NCI-H748 treated with DMSO at 0.1 percent for 48 hours (cell line): ENCODE measurements at regions not wholly inside any gene's neighbourhood (a gene's known extent, or its start where the extent isn't known, plus 50 kb on each side); places are given as distances from the start of the nearest gene placed in this dataset.

Experiments used
- DNase-seq: peaks from one replicate; lab custom pipeline; 2025; lab: John Stamatoyannopoulos, UW

DNA sequence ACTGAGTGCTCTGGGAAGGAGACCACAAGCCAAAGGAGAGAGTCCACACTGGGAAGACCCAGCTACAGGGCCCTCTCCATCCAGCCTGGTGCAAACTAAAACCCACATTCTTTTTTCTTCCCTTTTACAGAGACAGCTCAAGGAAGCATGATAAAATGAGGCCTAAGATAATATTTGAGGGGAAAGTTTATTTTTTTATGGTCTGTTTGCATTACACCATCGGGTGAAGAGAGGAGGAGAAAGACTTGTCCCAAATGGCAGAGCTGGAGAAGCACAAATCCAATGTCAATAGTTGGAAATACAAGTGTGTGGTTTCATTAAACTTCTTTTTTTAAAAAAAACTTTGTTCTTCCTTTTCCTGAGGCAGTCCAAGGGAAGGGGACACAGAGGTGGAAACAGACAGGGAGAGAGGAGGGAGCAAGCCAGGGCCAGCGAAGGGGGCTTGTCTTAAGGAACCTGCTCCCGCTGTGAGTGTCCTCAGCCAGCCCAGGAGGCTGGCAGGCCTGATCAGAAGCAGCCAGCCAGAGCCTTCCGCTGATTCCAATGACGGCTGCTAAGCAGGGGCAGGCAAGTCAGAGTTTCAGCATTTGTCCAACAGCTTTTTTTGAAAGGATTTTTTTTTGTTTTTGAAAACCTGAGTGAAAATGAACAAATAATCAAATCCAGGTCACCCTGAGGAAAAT, 203.8 kb upstream of the SIX2 start:
- DNase-seq: no peak

DNA sequence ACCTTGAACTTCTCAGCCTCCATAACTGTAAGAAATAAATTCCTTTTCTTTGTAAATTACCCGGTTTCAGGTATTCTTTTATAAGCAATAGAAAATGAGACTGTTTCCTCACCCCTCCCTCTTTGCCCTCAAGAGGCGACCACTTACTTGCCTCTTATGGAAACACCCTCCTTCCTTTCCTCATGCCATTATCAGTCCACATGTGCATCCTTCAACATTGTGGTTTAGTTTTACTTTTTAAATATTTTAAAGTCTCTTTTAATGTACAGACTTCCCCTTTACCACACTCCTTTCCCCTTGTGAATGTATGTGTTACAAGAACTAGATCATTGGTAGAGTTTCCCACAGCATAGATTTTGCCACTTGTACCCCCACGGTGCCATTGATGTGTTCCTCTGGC, 202.4 kb upstream of the SIX2 start:
- DNase-seq: no peak

DNA sequence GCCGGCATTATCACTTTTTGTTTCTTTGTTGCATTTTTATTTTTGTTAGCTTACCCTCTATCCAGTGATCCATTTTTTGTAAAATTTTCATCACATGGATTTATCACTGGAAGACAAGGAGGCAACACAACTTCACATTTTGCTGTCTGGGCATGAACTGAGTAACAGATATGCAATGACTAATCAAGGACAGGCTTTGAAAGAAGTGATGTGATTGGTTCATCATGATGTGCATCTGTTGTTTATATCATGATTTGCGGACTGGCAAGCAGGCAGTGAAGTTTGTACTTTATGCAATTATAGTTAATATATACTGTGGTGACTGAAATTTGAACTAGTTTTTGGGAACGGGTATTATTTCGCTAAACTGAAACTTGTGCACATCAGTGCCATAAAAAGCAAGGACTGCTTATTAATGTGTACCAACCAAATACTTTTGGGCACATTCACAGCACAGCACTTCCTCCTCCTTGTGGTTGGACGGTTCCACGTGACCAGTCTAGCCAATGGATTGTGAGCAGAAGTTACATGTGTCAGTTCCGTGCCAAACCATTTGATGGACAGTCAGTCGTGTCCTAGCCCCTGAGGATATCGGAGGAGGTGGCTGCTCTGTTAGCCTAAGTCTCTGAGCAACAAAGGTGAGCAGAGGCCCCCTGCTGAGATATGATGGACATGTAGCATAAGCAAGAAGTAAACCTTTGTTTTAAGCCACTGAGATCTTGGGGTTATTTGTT, 201.4 kb upstream of the SIX2 start:
- no peak for DNase-seq

DNA sequence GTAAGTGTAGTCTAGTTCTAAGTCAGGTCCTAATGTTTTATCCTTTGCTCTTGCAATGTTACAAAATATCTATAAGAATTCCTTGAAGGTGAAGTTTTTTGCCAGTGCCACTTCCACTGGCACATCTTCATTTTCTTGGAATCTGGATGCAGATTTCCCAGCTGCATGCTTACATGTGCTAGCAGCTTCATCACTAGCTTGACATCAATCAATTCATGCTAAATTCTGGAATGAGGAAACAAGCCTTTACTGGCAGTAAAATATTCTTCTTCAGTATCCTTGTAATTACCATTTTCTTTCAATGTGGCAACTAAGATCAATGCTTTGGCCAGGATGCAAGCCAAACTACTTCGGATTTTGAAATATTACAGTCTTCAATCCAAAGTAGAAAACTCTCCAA, 200.6 kb upstream of the SIX2 start:
- no peak for DNase-seq

DNA sequence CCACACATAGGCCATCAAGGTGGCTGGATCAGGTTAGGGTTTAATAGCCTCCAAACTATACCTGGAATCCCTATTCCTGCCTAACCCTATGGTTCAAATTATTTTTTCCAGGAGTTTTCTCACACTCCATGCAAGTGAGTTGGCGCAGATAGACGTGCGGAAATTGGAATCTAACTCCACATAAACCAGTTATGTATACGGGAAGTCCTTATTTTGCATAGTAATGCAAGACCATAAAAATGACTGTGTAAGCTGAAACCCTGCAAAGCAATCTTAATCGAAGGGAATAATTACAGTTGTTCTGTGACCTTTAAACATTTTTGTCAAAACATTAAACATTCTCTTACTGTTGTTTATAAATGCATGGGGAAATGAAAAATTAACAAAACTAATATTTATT, 200.1 kb upstream of the SIX2 start:
- no peak for DNase-seq

DNA sequence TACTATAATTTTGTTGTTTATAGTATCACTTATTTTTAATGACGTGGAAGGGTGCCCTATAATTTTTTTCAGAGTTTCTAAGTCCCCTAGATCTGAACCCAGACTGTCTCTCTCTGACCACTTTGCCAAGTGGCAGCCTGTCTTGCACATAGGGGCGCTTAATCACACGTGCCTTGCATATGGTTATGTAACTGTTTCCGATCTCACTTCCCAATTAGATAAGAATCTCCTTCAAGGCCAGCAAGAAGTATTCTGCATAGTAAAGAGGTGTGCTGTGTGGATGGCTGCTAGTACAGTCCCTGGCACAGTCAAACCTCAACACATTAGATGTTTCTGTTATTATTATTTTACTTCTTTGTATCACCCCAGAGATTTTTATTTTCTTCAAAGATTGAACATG, 197.8 kb upstream of the SIX2 start:
- DNase-seq: no peak

DNA sequence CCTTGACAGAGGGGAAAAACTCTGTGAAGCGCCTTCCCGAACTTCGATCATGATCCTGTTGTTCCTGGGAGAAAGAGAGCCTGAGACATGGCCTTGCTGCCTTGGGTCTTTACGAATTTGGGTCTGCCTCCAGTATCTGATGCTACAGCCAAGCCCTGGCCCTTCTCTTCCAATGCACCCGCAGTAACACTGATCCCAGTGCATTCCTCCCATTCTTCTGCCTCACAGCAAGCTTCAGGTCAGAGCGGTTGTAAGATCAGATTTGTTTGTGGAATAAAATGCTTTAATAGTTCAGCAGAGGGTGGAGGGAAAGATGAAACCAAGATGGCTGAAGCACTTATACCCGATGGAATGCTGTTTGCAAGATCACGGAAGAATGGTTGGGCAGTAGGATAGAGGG, 196.7 kb upstream of the SIX2 start:
- no peak for DNase-seq

DNA sequence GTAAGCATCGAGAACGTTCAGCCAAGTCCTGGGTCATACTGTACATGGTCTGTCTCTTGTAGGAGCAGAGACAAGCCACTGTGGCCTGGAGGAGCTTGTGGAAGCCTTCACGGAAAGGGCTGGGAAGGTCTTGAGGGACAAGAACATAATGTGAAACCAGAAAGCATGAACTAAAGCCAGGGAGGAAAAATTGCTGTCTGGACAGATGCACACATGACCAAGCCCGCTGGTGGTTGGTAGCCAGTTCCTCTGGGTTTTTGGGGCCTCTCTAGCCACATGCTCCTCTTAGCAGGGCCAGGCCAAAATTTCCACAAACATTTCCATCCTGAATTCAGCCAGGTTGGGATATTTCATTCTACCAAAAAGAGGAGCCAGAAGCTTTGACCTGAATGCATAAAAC, 196.2 kb upstream of the SIX2 start:
- DNase-seq: no peak

DNA sequence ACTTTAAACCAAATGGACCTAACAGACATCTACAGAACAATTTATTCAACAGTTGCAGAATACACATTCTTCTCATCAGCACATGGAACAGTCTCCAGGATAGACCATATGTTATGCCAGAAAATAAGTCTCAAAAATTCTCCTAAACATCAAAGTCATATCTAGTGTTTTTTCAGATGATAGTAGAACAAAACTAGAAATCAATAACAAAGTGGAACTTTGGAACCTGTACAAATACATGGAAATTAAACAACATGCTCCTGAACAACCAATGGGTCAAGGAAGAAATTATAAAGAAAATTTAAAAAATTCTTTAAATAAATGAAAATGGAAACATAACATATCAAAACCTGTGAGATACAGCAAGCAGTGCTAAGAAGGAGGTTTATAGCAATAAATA, 194.1 kb upstream of the SIX2 start:
- DNase-seq: no peak

DNA sequence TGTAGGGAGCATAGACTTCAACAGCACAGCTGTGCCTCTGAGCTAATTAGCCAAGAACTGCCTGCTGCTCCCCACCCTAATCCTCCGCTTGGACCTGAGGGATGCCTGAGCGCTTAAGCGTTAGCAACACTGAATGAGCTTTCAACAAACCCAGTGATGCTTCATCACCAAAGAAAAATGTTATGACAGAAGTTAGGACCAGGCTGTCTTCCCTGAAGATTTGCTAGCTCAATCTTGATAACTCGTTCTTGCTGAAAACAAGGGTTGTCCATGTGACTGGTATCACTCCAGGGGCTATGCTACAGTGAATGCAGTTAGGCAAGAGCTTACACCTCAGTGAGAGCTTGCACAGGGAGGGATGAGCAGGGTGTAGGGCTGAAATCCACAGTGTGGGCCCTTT, 190.7 kb upstream of the SIX2 start:
- no peak for DNase-seq

DNA sequence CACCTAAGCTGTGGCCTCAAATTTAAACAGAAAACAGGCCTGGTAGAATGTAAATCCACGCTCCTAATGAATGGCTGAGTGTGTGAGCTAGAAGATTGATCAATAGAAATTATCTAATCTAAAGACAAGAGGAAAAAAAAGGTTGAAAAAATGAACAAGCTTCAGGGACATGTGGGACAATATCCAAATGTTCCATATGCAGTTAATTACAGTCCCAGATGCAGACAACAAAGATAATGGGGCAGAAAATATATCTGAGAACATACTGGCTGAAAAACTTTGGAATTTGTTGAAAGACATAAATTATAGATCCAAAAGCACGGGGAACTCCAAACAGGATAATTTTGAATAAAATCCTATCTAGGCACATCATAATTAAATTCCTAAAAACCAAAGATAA, 186.7 kb upstream of the SIX2 start:
- no peak for DNase-seq

DNA sequence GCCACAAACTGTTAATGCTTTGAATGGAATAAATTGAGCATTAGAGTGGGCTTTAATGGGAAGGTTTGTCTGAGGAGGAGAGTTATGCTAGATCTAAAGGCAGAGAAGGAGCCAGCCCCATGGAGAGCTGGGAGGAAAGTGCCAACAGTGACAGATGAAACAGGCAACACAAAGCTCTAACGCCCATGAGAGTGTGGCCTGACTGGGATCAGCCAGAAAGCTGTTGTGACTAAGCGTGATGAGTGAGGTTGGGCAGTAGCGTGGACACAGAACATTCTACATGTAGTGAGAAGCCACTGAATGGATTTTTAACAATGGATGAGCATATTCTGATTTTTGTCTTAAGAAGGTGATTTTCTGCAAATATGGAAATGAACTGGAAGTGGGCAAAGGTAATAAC, 185.3 kb upstream of the SIX2 start:
- no peak for DNase-seq

DNA sequence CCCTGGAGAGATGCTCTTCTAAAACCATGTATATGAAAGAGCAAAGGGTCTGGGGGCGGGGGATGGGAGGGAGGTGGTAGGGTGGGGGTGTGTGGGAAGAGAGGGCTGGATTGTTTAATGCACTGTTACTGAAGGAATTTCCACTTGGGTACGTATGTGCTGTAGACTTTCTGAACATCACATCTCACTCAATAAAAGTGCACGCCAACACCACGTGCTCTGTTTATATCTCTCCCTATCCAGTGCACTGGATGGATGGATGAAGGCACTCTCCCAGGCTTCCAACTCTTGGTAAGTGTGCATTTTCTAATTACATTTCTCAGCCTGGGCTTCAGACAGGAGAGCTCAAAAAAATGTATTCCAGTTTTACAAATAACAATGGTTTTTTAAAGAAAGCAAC, 184.3 kb upstream of the SIX2 start:
- DNase-seq: no peak

DNA sequence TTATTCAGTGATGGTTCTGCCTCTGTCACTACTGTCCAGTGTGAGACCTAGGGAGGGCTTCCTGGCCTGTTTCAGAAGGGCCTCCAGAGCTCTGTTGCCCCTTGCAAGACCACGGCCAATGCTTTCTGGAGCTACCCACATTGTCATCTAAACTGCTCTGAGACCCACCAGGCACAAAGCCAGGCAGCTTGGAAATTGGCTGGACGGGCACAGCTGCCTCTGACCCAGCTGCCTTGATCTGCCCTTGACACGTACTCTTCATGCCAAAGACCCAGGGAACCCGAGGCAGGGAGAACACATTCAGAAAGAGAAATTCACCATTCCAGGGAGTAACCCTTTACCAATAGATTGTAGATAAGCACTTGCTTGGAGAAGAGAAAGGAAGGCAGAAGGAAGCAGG, 183.7 kb upstream of the SIX2 start:
- no peak for DNase-seq

DNA sequence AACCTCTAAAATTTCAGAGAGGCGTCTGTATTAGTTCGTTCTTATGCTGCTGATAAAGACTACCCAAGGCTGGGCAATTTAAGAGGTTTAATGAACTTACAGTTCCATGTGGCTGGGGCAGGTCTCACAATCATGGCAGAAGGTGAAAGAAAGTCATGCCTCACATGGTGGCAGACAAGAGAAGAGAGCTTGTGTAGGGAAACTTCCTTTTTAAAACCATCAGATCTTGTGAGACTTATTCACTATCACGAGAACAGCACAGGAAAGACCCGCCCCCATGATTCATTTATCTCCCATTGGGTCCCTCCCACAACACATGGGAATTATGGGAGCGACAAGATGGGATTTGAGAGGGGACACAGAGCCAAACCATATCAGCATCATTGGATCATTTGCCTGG, 183.2 kb upstream of the SIX2 start:
- DNase-seq: no peak

DNA sequence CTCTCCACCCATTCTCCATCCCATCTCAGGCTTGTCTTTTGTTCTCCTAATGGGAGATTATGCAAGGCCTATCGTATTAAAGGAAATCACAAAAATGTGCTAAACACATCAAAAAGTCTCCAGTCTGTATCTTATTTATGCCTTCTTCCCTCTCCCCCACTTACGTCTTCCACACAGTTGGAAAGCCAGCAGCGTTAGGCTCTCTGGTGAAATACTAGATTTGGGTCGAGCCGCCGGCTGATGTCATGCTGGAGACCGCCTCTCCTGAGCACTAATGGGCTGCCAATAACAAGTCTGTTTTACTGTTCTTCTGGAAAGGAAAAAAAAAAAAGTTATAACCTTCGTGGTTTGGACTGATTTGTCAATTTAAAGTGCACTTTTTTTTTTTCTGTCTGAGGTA, 182.7 kb upstream of the SIX2 start:
- no peak for DNase-seq

DNA sequence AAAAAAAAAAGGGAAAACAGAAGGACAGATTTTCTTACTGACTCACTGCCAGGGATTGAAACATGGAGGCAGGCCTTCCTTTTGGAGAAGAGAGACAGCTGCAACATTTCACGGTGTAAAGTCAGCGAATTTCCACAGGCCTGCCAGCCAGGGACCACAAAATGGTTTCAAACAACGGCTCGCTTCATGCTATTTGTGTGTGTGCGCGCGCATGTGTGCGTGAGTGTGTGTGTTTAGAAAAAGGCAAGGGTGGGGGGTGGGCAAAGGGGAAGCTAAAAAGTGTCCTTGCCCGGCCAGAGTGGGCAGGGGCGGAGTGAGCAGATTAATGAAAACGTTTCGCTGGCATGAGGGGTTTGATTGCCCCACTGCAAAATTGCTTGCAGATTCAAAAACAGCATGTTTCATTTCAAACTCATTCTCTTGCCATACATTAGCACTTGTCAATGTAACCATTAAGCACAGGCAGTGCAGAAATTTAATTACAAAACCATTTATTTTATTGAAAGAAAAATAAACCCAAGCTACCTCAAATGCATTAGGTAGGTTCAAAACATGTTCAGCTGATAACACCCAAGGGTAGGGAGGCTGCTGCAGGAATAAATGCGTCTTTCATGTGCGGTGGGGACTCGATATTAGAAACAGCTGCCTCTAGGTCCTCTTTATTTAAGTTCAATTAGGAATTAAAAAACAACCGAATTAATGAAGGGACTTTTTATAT, 182.1 kb upstream of the SIX2 start:
- no peak for DNase-seq

DNA sequence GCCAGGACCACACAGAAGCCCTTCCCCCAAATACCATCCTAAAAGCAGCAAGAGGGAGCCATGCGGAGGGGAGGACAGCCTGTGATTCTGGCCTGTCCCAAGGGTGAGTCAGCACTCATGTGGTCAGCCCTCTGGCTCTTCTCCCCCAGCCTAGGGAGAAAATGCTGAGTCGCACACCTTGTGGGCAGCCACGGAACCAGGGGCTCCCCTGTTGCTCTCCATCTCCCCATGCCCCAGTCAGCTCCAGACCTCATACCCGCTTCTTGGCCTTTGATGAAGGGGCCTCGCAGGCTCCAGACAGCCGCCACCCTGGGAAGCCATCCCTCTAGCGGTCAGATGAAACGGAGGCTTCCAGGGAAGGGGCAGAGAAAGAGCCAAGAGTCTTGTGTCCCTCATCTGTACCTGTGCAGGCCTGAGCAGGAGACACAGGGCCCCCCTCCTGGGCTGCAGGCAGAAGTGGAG, 181.3 kb upstream of the SIX2 start:
- DNase-seq: no peak

DNA sequence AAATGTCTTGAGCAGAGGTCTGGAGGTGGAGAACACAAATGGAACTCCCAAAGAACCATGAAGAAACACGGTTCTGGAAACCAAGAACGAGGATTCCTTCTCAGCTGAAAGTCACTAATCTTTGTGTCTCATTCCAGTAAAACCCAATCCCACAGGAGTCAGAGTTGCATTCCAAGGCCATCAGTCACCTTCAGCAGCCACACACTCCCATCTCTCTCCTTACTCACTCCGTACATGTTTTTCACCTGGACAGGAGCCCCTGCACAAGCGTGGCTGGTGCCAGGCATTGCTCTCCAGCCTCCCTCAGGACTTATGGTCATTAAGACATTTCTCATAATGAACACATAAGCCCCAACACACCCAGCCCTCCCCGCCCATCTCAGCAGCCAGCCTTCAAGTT, 175.4 kb upstream of the SIX2 start:
- DNase-seq: no peak

DNA sequence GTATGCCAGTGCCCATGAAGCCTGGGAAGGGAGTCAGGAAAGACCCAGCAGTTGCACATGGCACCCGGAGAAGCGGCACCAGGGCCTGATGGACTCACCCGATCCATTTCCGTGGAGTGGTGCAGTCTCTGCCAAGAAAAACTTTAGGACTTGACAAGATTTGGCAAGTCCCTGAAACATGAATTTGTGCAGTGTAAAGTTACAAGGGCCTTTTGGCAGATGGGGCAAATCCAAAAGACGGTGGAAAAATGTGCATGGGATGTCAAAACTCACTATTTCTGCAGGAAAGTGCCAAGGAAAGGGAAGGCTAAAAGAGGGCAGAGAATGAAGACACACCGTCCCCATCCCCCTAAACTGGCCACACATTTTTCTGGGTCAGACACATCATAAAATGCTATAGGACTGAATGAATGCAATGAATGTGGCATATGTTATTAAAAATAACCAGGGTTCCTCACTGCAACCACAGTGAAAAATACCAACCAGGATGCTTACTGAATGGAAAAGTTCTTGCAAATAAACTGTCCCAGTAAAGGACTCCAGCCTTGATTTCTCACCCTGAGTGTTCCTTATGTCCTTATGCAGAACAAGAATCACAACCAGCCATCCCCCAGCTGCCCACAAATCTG, 173.5 kb upstream of the SIX2 start:
- no peak for DNase-seq

DNA sequence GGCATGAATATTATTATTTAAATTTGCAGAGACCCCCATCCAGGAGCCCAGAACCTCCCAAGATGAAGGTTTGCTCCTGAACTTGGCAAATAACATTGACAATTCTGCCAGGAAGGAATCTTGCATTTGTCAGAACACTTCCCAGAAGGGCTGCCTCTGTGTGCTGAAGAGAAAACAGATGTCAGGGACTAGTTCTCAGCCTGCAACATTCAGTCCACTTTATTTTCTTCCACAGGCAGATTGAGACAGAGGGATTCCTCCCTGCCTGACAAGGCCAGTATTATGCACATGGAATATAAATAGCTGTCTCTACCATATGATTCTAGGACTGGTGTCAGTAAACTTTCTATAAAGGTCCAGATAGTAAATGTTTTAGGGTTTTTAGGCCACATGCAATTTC, 171.5 kb upstream of the SIX2 start:
- DNase-seq: no peak

DNA sequence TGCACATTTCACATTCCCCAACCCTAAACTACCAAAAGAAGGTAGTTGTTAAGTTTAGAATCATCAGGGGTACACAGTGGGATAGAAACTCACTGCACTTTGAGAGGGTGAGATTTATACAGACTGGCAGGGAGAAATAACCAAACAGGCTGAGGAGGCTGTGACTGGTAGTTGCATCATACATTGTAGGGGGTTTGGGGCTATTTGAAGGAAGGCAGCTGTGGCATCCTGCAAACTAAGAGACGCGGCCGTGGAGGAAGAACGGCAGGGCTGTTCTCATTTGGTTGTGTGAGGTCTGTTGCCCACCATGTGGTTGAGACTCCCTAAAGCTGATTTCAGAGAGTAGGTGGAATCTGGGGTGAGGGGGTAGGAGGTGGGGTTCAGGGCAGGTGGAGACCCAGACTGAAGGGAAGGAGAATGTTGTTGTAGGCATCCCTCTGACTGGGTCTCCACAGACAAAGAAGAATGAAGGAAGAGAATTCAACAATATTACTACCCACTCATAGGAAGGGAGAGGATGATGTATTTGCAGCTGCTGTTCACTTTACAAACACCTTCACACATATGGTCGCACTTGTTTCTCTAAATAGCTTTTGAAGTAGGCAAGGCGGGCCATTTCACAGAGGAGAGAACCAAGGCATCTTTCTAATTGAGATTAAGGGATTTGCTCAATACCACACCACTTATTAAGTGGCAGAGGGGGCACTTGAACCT, 170.9 kb upstream of the SIX2 start:
- no peak for DNase-seq
